ENCODE measurements at regions not wholly inside any gene's neighbourhood (a gene's known extent, or its start where the extent isn't known, plus 50 kb on each side); places are given as distances from the start of the nearest gene placed in this dataset.
"Not testable (repeated sequence)": the region's sequence is repeated elsewhere in the genome, so short reads cannot be mapped to it uniquely, and the experiment has no call there.

DNA sequence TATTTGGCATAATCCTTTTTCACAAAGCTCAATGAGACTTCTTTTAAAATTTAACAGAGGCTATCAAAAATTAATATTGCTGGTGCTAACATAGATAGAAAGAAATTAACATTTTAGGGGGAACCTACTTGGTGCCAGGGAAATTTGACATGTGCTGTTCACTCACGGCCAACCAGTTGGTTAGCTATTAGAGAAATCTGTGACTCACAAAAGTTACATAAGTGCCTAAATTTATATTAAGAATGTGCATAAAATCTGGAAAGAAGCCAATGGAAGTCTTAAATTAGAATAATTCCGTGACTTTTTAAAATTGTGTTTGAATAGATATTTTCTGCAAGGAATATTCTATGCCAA, 184.3 kb upstream of the MAP2 start:
- Histone ChIP-seq H3K4me3 (ENCODE audit: low read length) (no peak overlapping the region), H3K4me1 (ENCODE audit: control insufficient read depth in 2 of 2, insufficient read depth in 2 of 2, low read length in 2 of 2) (no peaks in the 10 kb centered on the region), H3K9me3 (ENCODE audit: control insufficient read depth in 2 of 3, low read length in 3 of 3) (no peaks in the 10 kb centered on the region), H3K27ac (ENCODE audit: low read depth, low read length) (no peak overlapping the region), H3K27me3 (ENCODE audit: control insufficient read depth in 2 of 2, insufficient read depth in 2 of 2, low read length in 2 of 2) (no peaks in the 10 kb centered on the region), H3K36me3 (ENCODE audit: control insufficient read depth in 2 of 3, insufficient read depth in 3 of 3, low read length in 3 of 3) (no peaks in the 10 kb centered on the region)
- Mint-ChIP-seq H3K4me3 (no peak overlapping the region), H3K36me3 (peaks cover 0 to 4% (median 0%) of the 10 kb centered on the region in 5 donors), H3K27ac (no peak overlapping the region), H3K27me3 (no peaks in the 10 kb centered on the region), H3K9me3 (peaks cover 5 to 38% (median 14%) of the 10 kb centered on the region in 11 donors), H3K4me1 (no peaks in the 10 kb centered on the region)
- ChIA-PET POLR2A (no interaction called here), CTCF (no interaction called here)
- DNase-seq: no peak
- intact Hi-C loops (cut with micrococcal nuclease): no loop called here
- no peak for ATAC-seq

DNA sequence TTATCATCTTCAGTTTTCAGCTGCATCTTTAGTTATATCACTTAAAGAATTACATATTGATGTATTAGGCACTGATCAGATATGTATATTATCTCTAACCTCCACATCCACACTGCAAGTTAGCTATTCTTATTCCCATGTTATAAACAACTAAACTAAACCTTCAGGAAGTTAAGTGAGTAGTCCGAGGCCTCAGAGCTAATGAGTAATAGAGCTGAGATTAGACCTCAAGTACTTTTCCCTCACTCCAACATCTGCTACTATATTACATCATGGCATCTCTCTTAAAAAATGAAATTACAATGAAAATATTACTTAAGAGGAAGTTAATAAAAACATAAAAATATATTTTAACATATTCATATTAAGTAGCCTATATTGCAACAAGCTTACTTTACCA, 183.6 kb upstream of the MAP2 start:
- Histone ChIP-seq H3K4me1 (ENCODE audit: control insufficient read depth in 2 of 2, insufficient read depth in 2 of 2, low read length in 2 of 2) (no peaks in the 10 kb centered on the region), H3K9me3 (ENCODE audit: control insufficient read depth in 2 of 3, low read length in 3 of 3) (no peaks in the 10 kb centered on the region), H3K27me3 (ENCODE audit: control insufficient read depth in 2 of 2, insufficient read depth in 2 of 2, low read length in 2 of 2) (no peaks in the 10 kb centered on the region), H3K36me3 (ENCODE audit: control insufficient read depth in 2 of 3, insufficient read depth in 3 of 3, low read length in 3 of 3) (no peaks in the 10 kb centered on the region), H3K27ac (ENCODE audit: low read depth, low read length) (no peak overlapping the region), H3K4me3 (ENCODE audit: low read length) (no peak overlapping the region)
- Mint-ChIP-seq H3K4me3 (no peak overlapping the region), H3K4me1 (no peaks in the 10 kb centered on the region), H3K36me3 (peaks cover 0 to 4% (median 0%) of the 10 kb centered on the region in 5 donors), H3K9me3 (peaks cover 5 to 43% (median 14%) of the 10 kb centered on the region in 11 donors), H3K27me3 (no peaks in the 10 kb centered on the region), H3K27ac (no peak overlapping the region)
- ChIA-PET POLR2A (no interaction called here), CTCF (no interaction called here)
- ATAC-seq: no peak
- DNase-seq: no peak
- intact Hi-C loops (cut with micrococcal nuclease): no loop called here

DNA sequence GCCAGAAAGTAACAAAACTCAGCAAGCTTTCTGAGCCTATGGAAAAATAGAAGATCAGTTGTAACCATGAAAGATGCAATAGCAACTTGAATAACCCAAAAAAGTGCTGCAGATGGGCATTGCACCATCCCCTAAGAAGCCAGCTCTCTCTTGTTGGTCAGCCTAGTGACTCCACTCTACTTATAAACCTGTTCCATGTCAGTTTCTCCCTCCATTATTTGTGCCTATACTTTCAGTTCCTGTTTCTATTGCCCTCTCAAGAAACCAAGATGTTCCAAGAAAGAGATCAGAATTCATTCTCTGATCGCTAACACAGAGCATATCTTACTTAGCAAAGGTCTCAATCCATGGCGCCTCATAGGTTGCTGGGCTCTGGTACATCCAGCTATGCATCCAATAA, 170.3 kb upstream of the MAP2 start:
- POLR2A ChIA-PET: no interaction called here
- Mint-ChIP-seq H3K4me1 (peaks cover 0 to 2% (median 0%) of the 10 kb centered on the region in 7 donors), H3K9me3 (peaks cover 0 to 9% (median 0%) of the 10 kb centered on the region in 11 donors), H3K4me3 (no peak overlapping the region), H3K36me3 (no peaks in the 10 kb centered on the region), H3K27me3 (no peaks in the 10 kb centered on the region), H3K27ac (no peak overlapping the region)
- CTCF ChIA-PET: no interaction called here
- Histone ChIP-seq H3K9me3 (ENCODE audit: control insufficient read depth in 2 of 3, low read length in 3 of 3) (no peaks in the 10 kb centered on the region), H3K4me1 (ENCODE audit: control insufficient read depth in 2 of 2, insufficient read depth in 2 of 2, low read length in 2 of 2) (no peaks in the 10 kb centered on the region), H3K27me3 (ENCODE audit: control insufficient read depth in 2 of 2, insufficient read depth in 2 of 2, low read length in 2 of 2) (no peaks in the 10 kb centered on the region), H3K36me3 (ENCODE audit: control insufficient read depth in 2 of 3, insufficient read depth in 3 of 3, low read length in 3 of 3) (no peaks in the 10 kb centered on the region), H3K4me3 (ENCODE audit: low read length) (no peak overlapping the region), H3K27ac (ENCODE audit: low read depth, low read length) (no peak overlapping the region)
- intact Hi-C loops (cut with micrococcal nuclease): no loop called here
- ATAC-seq: no peak
- no peak for DNase-seq

DNA sequence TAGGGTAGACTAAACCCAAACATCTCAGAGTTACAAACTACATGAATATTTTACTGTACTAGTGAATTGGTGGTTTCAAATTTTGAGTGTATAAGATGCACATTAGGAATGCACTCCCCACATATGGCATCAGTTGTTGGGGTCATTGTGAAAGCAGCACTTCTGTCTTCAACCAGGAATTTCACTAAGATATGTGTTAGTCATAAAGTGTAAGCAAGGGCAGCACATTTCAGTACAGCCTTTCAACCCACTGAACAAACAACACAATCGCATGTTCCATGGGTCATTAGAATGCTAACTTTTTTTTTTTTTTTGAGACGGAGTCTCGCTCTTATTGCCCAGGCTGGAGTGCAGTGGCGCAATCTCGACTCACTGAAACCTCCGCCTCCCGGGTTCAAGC, 164.1 kb upstream of the MAP2 start:
- no peaks in the 10 kb centered on the region for H3K4me1 Mint-ChIP-seq
- no peaks in the 10 kb centered on the region for H3K9me3 ChIP-seq (ENCODE audit: control insufficient read depth in 2 of 3, low read length in 3 of 3)
- peaks cover 0 to 13% (median 6%) of the 10 kb centered on the region in 11 donors for H3K9me3 Mint-ChIP-seq
- no peak overlapping the region for H3K27ac ChIP-seq (ENCODE audit: low read depth, low read length)
- no peaks in the 10 kb centered on the region for H3K36me3 Mint-ChIP-seq
- no peak for DNase-seq
- no peak for ATAC-seq
- CTCF ChIA-PET: no interaction called here
- no peaks in the 10 kb centered on the region for H3K27me3 ChIP-seq (ENCODE audit: control insufficient read depth in 2 of 2, insufficient read depth in 2 of 2, low read length in 2 of 2)
- H3K27me3 Mint-ChIP-seq: no peaks in the 10 kb centered on the region
- intact Hi-C loops (cut with micrococcal nuclease): no loop called here
- H3K4me3 ChIP-seq (ENCODE audit: low read length): no peak overlapping the region
- H3K27ac Mint-ChIP-seq: no peak overlapping the region
- no peak overlapping the region for H3K4me3 Mint-ChIP-seq
- H3K4me1 ChIP-seq (ENCODE audit: control insufficient read depth in 2 of 2, insufficient read depth in 2 of 2, low read length in 2 of 2): no peaks in the 10 kb centered on the region
- POLR2A ChIA-PET: no interaction called here
- no peaks in the 10 kb centered on the region for H3K36me3 ChIP-seq (ENCODE audit: control insufficient read depth in 2 of 3, insufficient read depth in 3 of 3, low read length in 3 of 3)

DNA sequence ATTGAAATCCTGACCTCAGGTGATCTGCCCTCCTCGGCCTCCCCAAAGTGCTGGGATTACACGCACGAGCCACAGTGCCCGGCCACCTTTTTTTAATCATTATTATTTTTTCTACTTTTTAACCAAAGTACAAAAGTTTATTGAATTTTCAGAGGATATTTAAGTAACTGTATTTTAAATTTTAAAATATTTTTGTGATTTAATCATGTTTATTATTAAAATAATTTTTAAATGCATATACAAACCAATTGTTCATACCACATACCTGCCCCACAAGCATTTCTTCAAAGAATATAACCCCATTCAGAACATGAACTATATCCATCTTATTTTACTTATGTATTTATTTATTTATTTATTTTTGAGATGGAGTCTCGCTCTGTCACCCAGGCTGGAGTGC, 163.6 kb upstream of the MAP2 start:
- H3K27ac Mint-ChIP-seq: no peak overlapping the region
- Histone ChIP-seq H3K27ac (ENCODE audit: low read depth, low read length) (no peak overlapping the region), H3K27me3 (ENCODE audit: control insufficient read depth in 2 of 2, insufficient read depth in 2 of 2, low read length in 2 of 2) (no peaks in the 10 kb centered on the region), H3K4me3 (ENCODE audit: low read length) (no peak overlapping the region), H3K4me1 (ENCODE audit: control insufficient read depth in 2 of 2, insufficient read depth in 2 of 2, low read length in 2 of 2) (no peaks in the 10 kb centered on the region), H3K9me3 (ENCODE audit: control insufficient read depth in 2 of 3, low read length in 3 of 3) (no peaks in the 10 kb centered on the region), H3K36me3 (ENCODE audit: control insufficient read depth in 2 of 3, insufficient read depth in 3 of 3, low read length in 3 of 3) (no peaks in the 10 kb centered on the region)
- H3K9me3 Mint-ChIP-seq: peaks cover 0 to 13% (median 6%) of the 10 kb centered on the region in 11 donors
- no peaks in the 10 kb centered on the region for H3K36me3 Mint-ChIP-seq
- ATAC-seq: no peak
- DNase-seq: no peak
- ChIA-PET POLR2A (no interaction called here), CTCF (no interaction called here)
- no peak overlapping the region for H3K4me3 Mint-ChIP-seq
- H3K27me3 Mint-ChIP-seq: no peaks in the 10 kb centered on the region
- H3K4me1 Mint-ChIP-seq: no peaks in the 10 kb centered on the region
- intact Hi-C loops (cut with micrococcal nuclease): no loop called here

DNA sequence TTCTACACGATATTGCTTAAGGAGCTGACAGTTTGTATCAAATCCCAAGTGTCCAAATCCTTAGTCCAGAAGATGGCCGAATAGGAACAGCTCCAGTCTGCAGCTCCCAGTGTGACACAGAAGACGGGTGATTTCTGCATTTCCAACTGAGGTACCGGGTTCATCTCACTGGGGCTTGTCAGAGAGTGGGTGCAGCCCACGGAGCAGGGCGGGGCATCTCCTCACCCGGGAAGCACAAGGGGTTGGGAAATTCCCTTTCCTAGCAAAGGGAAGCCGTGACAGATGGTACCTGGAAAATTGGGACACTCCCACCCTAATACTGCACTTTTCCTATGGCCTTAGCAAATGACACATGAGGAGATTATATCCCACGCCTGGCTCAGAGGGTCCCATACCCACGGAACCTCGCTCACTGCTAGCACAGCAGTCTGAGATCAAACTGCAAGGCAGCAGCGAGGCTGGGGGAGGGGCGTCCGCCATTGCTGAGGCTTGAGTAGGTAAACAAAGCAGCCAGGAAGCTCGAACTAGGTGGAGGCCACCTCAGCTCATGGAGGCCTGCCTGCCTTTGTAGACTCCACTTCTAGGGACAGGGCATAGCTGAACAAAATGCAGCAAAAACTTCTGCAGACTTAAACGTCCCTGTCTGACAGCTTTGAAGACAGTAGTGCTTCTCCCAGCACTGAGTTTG, 162.3 kb upstream of the MAP2 start:
- H3K9me3 ChIP-seq (ENCODE audit: control insufficient read depth in 2 of 3, low read length in 3 of 3); POLR2A ChIA-PET; H3K27ac Mint-ChIP-seq; ATAC-seq; intact Hi-C loops (cut with micrococcal nuclease); H3K27me3 ChIP-seq (ENCODE audit: control insufficient read depth in 2 of 2, insufficient read depth in 2 of 2, low read length in 2 of 2); H3K36me3 ChIP-seq (ENCODE audit: control insufficient read depth in 2 of 3, insufficient read depth in 3 of 3, low read length in 3 of 3); H3K4me3 Mint-ChIP-seq; H3K4me1 ChIP-seq (ENCODE audit: control insufficient read depth in 2 of 2, insufficient read depth in 2 of 2, low read length in 2 of 2); H3K27me3 Mint-ChIP-seq; H3K4me3 ChIP-seq (ENCODE audit: low read length); CTCF ChIA-PET; H3K36me3 Mint-ChIP-seq; DNase-seq; H3K4me1 Mint-ChIP-seq; H3K27ac ChIP-seq (ENCODE audit: low read depth, low read length): not testable (repeated sequence)
- H3K9me3 Mint-ChIP-seq: peaks cover 0 to 16% (median 8%) of the 10 kb centered on the region in 11 donors

DNA sequence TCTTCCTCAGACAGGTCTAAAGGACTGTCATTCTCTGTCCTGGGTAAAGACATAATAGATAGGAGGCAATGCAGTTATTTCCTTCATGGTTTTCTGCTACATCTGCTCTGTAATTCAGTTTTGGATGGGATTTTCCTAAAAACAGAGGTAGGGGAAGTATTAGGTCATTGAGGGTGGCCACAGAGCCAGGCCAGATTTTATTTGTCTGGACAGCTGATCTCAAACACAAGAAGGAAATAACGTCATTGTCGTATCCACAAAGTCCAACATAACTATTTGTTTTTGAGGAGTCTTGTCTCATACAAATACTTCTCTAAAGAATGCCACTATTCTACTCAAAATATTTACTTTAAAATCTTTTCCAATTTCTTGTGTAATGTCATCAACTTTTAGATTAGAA, 154.8 kb upstream of the MAP2 start:
- H3K4me3 Mint-ChIP-seq: no peak overlapping the region
- ChIA-PET CTCF (no interaction called here), POLR2A (no interaction called here)
- H3K27ac Mint-ChIP-seq: no peak overlapping the region
- no peaks in the 10 kb centered on the region for H3K27me3 Mint-ChIP-seq
- DNase-seq: no peak
- Histone ChIP-seq H3K36me3 (ENCODE audit: control insufficient read depth in 2 of 3, insufficient read depth in 3 of 3, low read length in 3 of 3) (no peaks in the 10 kb centered on the region), H3K9me3 (ENCODE audit: control insufficient read depth in 2 of 3, low read length in 3 of 3) (no peaks in the 10 kb centered on the region), H3K27ac (ENCODE audit: low read depth, low read length) (no peak overlapping the region), H3K4me1 (ENCODE audit: control insufficient read depth in 2 of 2, insufficient read depth in 2 of 2, low read length in 2 of 2) (no peaks in the 10 kb centered on the region), H3K4me3 (ENCODE audit: low read length) (no peak overlapping the region), H3K27me3 (ENCODE audit: control insufficient read depth in 2 of 2, insufficient read depth in 2 of 2, low read length in 2 of 2) (no peaks in the 10 kb centered on the region)
- H3K36me3 Mint-ChIP-seq: no peaks in the 10 kb centered on the region
- ATAC-seq: no peak
- no peaks in the 10 kb centered on the region for H3K4me1 Mint-ChIP-seq
- intact Hi-C loops (cut with micrococcal nuclease): no loop called here
- peaks cover 0 to 13% (median 3%) of the 10 kb centered on the region in 11 donors for H3K9me3 Mint-ChIP-seq

Measured in naive thymus-derived CD4-positive, alpha-beta T cell (primary cell).